D721Med (cell line): ENCODE measurements at regions not wholly inside any gene's neighbourhood (a gene's known extent, or its start where the extent isn't known, plus 50 kb on each side); places are given as distances from the start of the nearest gene placed in this dataset.

Source experiments
- DNase-seq: peaks from one replicate; pipeline ENCODE4 v3.0.0; 2011; ENCODE audit warnings: low spot score; ENCODE audit not compliant: insufficient read length
- FAIRE-seq: peaks from 2 replicates; lab custom pipeline; 2011; peaks lifted over from hg19 to GRCh38; lab: Jason Lieb, UNC
- TF ChIP-seq, protein P1 (sequence below): IDR thresholded peaks from 2 replicates; pipeline ENCODE4 v1.5.1; 2012; ENCODE audit warnings: mild to moderate bottlenecking, control low read depth; ENCODE audit not compliant: insufficient read depth; ENCODE audit errors: missing control alignments

DNA sequence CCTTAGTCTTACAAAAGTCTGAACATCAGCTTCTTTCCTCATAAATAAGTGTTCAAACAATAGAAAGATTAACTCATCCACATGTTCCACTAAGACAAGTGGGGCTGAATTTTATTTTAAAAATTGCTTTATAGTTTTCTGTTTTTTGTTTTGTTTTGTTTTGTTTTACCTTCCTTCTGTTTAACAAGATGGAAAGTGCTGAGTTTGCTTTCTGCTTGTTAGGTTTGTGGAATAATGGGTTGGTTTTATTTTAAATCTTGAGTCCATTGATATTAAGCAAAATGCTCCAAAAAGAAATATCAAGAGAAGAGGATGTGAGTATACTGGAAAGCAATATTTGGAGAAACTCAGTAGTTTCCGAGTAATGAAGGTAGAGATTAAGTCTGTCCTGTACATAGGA, 458.7 kb downstream of the FAT4 start:
- TF ChIP-seq, protein P1, sequence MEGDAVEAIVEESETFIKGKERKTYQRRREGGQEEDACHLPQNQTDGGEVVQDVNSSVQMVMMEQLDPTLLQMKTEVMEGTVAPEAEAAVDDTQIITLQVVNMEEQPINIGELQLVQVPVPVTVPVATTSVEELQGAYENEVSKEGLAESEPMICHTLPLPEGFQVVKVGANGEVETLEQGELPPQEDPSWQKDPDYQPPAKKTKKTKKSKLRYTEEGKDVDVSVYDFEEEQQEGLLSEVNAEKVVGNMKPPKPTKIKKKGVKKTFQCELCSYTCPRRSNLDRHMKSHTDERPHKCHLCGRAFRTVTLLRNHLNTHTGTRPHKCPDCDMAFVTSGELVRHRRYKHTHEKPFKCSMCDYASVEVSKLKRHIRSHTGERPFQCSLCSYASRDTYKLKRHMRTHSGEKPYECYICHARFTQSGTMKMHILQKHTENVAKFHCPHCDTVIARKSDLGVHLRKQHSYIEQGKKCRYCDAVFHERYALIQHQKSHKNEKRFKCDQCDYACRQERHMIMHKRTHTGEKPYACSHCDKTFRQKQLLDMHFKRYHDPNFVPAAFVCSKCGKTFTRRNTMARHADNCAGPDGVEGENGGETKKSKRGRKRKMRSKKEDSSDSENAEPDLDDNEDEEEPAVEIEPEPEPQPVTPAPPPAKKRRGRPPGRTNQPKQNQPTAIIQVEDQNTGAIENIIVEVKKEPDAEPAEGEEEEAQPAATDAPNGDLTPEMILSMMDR = no peak
- FAIRE-seq (no peak), DNase-seq (no peak)

DNA sequence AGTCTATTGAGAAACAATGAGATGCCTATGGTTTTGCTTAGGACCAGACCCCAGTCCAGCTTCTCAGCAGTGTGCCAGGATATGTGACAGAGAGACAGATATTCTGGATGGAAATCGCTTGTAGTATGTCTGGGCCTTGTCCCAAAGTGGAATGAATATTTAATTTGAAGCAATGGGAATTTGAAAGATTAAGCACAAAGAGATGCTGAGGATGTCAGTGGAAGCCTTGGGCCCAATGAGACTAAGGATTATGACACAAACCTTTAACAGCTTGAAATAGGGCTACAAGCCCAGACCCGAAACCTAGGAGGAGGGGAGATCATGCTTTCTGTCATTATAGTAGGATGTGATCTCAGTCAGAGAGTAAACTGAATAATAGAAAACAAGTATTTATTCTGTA, 459.2 kb downstream of the FAT4 start:
- FAIRE-seq = no peak
- DNase-seq = no peak
- TF ChIP-seq, protein P1 = no peak

DNA sequence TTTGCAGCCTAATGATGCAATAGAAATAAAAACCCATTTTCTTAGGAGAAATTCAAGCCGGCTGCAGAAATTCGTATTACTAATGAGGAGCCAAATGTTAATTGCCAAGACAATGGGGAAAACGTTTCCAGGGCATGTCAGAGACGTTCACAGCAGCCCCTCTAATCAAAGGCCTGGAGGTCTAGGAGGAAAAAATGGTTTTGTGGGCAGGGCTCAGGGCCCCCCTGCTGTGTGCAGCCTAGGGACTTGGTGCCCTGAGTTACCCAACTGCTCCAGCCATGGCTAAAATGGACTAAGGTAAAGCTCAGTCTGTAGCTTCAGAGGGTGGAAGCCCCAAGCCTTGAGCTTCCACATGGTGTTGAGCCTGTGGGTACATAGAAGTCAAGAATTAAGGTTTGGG, 461.4 kb downstream of the FAT4 start:
- DNase-seq = no peak
- TF ChIP-seq, protein P1 = no peak
- no peak for FAIRE-seq

DNA sequence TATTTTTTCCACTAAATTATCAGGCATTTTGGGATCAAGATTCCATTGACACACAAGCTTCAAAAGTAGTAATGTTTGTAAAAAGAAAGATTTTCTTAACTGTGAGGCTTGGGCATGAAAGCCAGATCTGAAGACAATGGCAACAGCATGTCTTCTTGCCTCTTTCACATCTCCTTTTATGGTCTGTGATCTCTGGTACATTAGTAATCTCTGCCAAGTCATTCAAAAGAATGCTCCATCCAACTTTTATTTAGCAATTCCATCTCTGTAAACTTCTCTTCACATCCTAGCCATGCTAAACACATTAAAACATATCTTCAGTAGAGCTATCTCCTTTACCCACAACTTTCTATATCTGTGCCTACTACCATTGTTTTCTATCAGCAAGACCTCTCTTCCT, 465.4 kb downstream of the FAT4 start:
- FAIRE-seq (no peak), DNase-seq (no peak)
- TF ChIP-seq, protein P1 = no peak

DNA sequence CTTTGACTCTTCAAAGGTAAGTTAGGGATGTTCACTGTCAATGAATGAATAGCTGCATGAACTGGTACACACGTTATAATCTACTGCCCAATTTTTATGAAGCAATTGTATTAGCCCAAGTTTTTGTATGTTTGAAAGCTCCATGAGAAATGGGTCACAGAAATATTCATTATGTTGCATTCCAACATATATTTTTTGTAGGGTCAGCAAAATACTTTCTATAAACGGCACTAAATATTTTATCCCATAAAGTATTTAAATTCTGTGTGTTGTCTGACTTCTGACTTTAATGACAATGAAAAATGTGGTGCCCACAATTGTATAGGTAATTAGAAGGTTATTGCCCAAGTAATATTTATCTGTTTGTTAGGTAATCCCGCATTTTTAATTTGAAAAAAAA, 466.0 kb downstream of the FAT4 start:
- FAIRE-seq (no peak), DNase-seq (no peak)
- TF ChIP-seq, protein P1 = no peak

DNA sequence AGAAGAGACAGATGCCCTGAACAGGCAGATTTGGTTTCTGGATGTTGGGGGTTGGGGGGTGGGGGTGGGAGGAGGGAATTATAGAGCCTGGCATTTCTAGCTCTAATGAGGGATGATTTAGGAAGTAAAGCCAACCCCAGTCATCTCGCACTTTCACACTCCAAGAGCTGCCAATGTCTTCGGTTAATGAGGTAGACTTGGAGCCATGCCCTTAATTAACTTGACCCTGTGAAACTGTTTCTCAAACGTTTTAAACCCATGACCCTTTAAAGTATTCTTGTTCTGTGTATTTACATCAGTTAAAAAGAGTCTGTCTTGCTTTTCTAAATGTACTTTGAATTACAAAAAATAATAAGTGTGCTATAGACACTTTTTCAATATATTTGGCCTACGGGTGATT, 466.9 kb downstream of the FAT4 start:
- FAIRE-seq (no peak), DNase-seq (no peak)
- TF ChIP-seq, protein P1 = no peak

DNA sequence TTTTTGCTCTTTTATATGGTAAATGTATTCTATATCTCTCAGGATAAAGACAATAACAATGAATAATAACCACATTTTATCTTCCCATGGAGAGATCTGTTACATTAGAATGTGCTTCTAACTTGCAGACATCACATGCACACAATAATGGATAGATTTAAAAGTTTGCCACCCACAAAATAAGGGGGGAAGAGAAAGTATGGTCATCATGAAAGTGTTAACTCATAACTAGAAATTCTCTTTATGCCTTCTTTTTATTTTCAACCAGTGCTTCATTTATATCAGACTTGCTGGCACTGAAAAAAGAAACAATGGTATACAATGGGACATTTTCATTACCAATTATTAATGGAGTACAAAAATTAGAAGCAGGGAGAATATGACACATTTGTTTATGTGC, 470.0 kb downstream of the FAT4 start:
- TF ChIP-seq, protein P1 = no peak
- DNase-seq (no peak), FAIRE-seq (no peak)
